Muscle layer of colon (tissue), 2 donors: ENCODE measurements at regions not wholly inside any gene's neighbourhood (a gene's known extent, or its start where the extent isn't known, plus 50 kb on each side); places are given as distances from the start of the nearest gene placed in this dataset.
"Not testable (repeated sequence)": the region's sequence is repeated elsewhere in the genome, so short reads cannot be mapped to it uniquely, and the experiment has no call there.

Experiments used
- H3K27ac ChIP-seq: one replicate; pipeline ENCODE4 v1.7.0; 2013; ENCODE audit warnings: low read depth, mild to moderate bottlenecking, low read length, moderate library complexity
- H3K27me3 ChIP-seq, 2 donors: one replicate each; pipeline ENCODE4 v1.7.0; 2013; ENCODE audit warnings: low read length in 2 of 2, mild to moderate bottlenecking in 2 of 2; ENCODE audit not compliant: insufficient read depth in 2 of 2, control insufficient read depth in 1 of 2
- H3K36me3 ChIP-seq: one replicate; pipeline ENCODE4 v1.7.0; 2013; ENCODE audit warnings: mild to moderate bottlenecking, low read length; ENCODE audit not compliant: insufficient read depth
- H3K4me1 ChIP-seq: one replicate; pipeline ENCODE4 v1.7.0; 2013; ENCODE audit warnings: mild to moderate bottlenecking, low read length; ENCODE audit not compliant: insufficient read depth
- H3K4me3 ChIP-seq, 2 donors: one replicate each; pipeline ENCODE4 v1.7.0; 2013; ENCODE audit warnings: low read length in 2 of 2, low read depth in 1 of 2, mild to moderate bottlenecking in 1 of 2, moderate library complexity in 1 of 2
- H3K9ac ChIP-seq: one replicate; pipeline ENCODE4 v1.7.0; 2013; ENCODE audit warnings: low read length
- H3K9me3 ChIP-seq: one replicate; pipeline ENCODE4 v1.7.0; 2013; ENCODE audit warnings: mild to moderate bottlenecking, low read length
- donor health status: abdominal sarcoma.
- donor health status: Adenocarcinoma of cecum.

- H3K9me3 ChIP-seq, result no peaks in the 10 kb centered on the region
- H3K4me3 ChIP-seq, result no peak overlapping the region
- no peak overlapping the region for H3K9ac ChIP-seq
- no peaks in the 10 kb centered on the region for H3K4me1 ChIP-seq
- H3K27ac ChIP-seq, result no peak overlapping the region
- H3K36me3 ChIP-seq, result no peaks in the 10 kb centered on the region
- H3K27me3 ChIP-seq, result no peaks in the 10 kb centered on the region
Observed at GRCh38 chr6:166798652-166799051, 157.7 kb downstream of the RNASET2 start.

- Histone ChIP-seq H3K27ac (no peak overlapping the region), H3K4me1 (no peaks in the 10 kb centered on the region), H3K9me3 (no peaks in the 10 kb centered on the region), H3K36me3 (no peaks in the 10 kb centered on the region), H3K4me3 (no peak overlapping the region), H3K9ac (no peak overlapping the region), H3K27me3 (no peaks in the 10 kb centered on the region)
Observed at GRCh38 chr6:166796610-166797009, 159.7 kb downstream of the RNASET2 start.

GRCh38 chr6:166795879-166796278 lies 160.5 kb downstream of the RNASET2 start:
- H3K27me3 ChIP-seq, result no peaks in the 10 kb centered on the region
- H3K4me1 ChIP-seq, result no peaks in the 10 kb centered on the region
- no peaks in the 10 kb centered on the region for H3K36me3 ChIP-seq
- no peak overlapping the region for H3K9ac ChIP-seq
- H3K27ac ChIP-seq, result no peak overlapping the region
- H3K9me3 ChIP-seq, result no peaks in the 10 kb centered on the region
- H3K4me3 ChIP-seq, result no peak overlapping the region

- not testable (repeated sequence) for H3K9ac ChIP-seq
Observed at GRCh38 chr6:166790808-166791207, 163.8 kb upstream of the RPS6KA2 start.

GRCh38 chr6:166788846-166789529 lies 161.9 kb upstream of the RPS6KA2 start:
- H3K9me3 ChIP-seq, H3K4me1 ChIP-seq, H3K4me3 ChIP-seq, H3K27me3 ChIP-seq, H3K9ac ChIP-seq, H3K36me3 ChIP-seq, H3K27ac ChIP-seq: not testable (repeated sequence)

More at GRCh38 chr6:166790808-166791207, 163.8 kb upstream of the RPS6KA2 start:
- H3K27me3 ChIP-seq, H3K4me1 ChIP-seq, H3K36me3 ChIP-seq, H3K4me3 ChIP-seq, H3K9me3 ChIP-seq, H3K27ac ChIP-seq: not testable (repeated sequence)

- Histone ChIP-seq H3K27ac (no peak overlapping the region), H3K4me3 (no peak overlapping the region), H3K4me1 (no peaks in the 10 kb centered on the region), H3K27me3 (no peaks in the 10 kb centered on the region), H3K36me3 (no peaks in the 10 kb centered on the region), H3K9me3 (no peaks in the 10 kb centered on the region), H3K9ac (no peak overlapping the region)
Observed at GRCh38 chr6:166786704-166787293, 159.7 kb upstream of the RPS6KA2 start.

- Histone ChIP-seq H3K9me3 (no peaks in the 10 kb centered on the region), H3K4me1 (no peaks in the 10 kb centered on the region), H3K27me3 (no peaks in the 10 kb centered on the region), H3K27ac (no peak overlapping the region), H3K4me3 (no peak overlapping the region), H3K36me3 (no peaks in the 10 kb centered on the region), H3K9ac (no peak overlapping the region)
Observed at GRCh38 chr6:166785131-166785530, 158.1 kb upstream of the RPS6KA2 start.

GRCh38 chr6:166784691-166785090 lies 157.6 kb upstream of the RPS6KA2 start:
- H3K9ac ChIP-seq, result no peak overlapping the region
- H3K9me3 ChIP-seq, result no peaks in the 10 kb centered on the region
- H3K36me3 ChIP-seq, result no peaks in the 10 kb centered on the region
- no peaks in the 10 kb centered on the region for H3K4me1 ChIP-seq
- H3K4me3 ChIP-seq, result no peak overlapping the region
- no peaks in the 10 kb centered on the region for H3K27me3 ChIP-seq
- H3K27ac ChIP-seq, result no peak overlapping the region

GRCh38 chr6:166782520-166782919 lies 155.5 kb upstream of the RPS6KA2 start:
- H3K4me3 ChIP-seq, result no peak overlapping the region
- H3K4me1 ChIP-seq, result no peaks in the 10 kb centered on the region
- H3K27ac ChIP-seq, result no peak overlapping the region
- H3K36me3 ChIP-seq, result no peaks in the 10 kb centered on the region
- no peak overlapping the region for H3K9ac ChIP-seq
- H3K27me3 ChIP-seq, result no peaks in the 10 kb centered on the region
- no peaks in the 10 kb centered on the region for H3K9me3 ChIP-seq

GRCh38 chr6:166781331-166781730 lies 154.3 kb upstream of the RPS6KA2 start:
- Histone ChIP-seq H3K4me3 (no peak overlapping the region), H3K36me3 (no peaks in the 10 kb centered on the region), H3K9me3 (no peaks in the 10 kb centered on the region), H3K27ac (no peak overlapping the region), H3K9ac (no peak overlapping the region), H3K27me3 (no peaks in the 10 kb centered on the region), H3K4me1 (no peaks in the 10 kb centered on the region)

- Histone ChIP-seq H3K9me3 (no peaks in the 10 kb centered on the region), H3K27me3 (no peaks in the 10 kb centered on the region), H3K4me3 (no peak overlapping the region), H3K27ac (no peak overlapping the region), H3K36me3 (no peaks in the 10 kb centered on the region), H3K9ac (no peak overlapping the region), H3K4me1 (no peaks in the 10 kb centered on the region)
Observed at GRCh38 chr6:166779963-166780683, 153.1 kb upstream of the RPS6KA2 start.
